DMS53 treated with DMSO at 0.1 percent for 48 hours (cell line): ENCODE measurements at regions not wholly inside any gene's neighbourhood (a gene's known extent, or its start where the extent isn't known, plus 50 kb on each side); places are given as distances from the start of the nearest gene placed in this dataset.

Experiments used
- DNase-seq: peaks from one replicate; lab custom pipeline; 2025; ENCODE audit not compliant: unreplicated experiment; lab: John Stamatoyannopoulos, UW

- DNase-seq = no peak
These were observed 1239.3 kb downstream of the SORCS1 start for GRCh38 chr10:105925045-105925785.

GRCh38 chr10:105921348-105921747, 1243.2 kb downstream of the SORCS1 start:
- DNase-seq = no peak

- no peak for DNase-seq
These were observed 1250.1 kb downstream of the SORCS1 start for GRCh38 chr10:105914432-105914831.

GRCh38 chr10:105908701-105909100, 1255.8 kb downstream of the SORCS1 start:
- DNase-seq = no peak

- DNase-seq = no peak
These were observed 1244.4 kb downstream of the SORCS3 start for GRCh38 chr10:105885495-105885894.

- DNase-seq = no peak
These were observed 1238.3 kb downstream of the SORCS3 start for GRCh38 chr10:105879401-105879800.

GRCh38 chr10:105875050-105875449, 1234.0 kb downstream of the SORCS3 start:
- no peak for DNase-seq

GRCh38 chr10:105872665-105873064, 1231.6 kb downstream of the SORCS3 start:
- DNase-seq = no peak

- DNase-seq = no peak
These were observed 1227.8 kb downstream of the SORCS3 start for GRCh38 chr10:105868935-105869334.

- DNase-seq = no peak
These were observed 1223.8 kb downstream of the SORCS3 start for GRCh38 chr10:105864854-105865253.

GRCh38 chr10:105857268-105858264, 1216.5 kb downstream of the SORCS3 start:
- no peak for DNase-seq

- DNase-seq = no peak
These were observed 1214.7 kb downstream of the SORCS3 start for GRCh38 chr10:105855791-105856190.

- no peak for DNase-seq
These were observed 1203.8 kb downstream of the SORCS3 start for GRCh38 chr10:105844676-105845570.

- no peak for DNase-seq
These were observed 1203.2 kb downstream of the SORCS3 start for GRCh38 chr10:105844241-105844640.

- DNase-seq = no peak
These were observed 1202.7 kb downstream of the SORCS3 start for GRCh38 chr10:105843786-105844185.

GRCh38 chr10:105840288-105840770, 1199.2 kb downstream of the SORCS3 start:
- no peak for DNase-seq

GRCh38 chr10:105838392-105838791, 1197.3 kb downstream of the SORCS3 start:
- DNase-seq = no peak

GRCh38 chr10:105837951-105838350, 1196.9 kb downstream of the SORCS3 start:
- DNase-seq = no peak

- no peak for DNase-seq
These were observed 1193.4 kb downstream of the SORCS3 start for GRCh38 chr10:105834261-105835059.

GRCh38 chr10:105827133-105827532, 1186.0 kb downstream of the SORCS3 start:
- DNase-seq = no peak
